Stimulated activated CD8-positive, alpha-beta memory T cell treated with anti-CD3 and anti-CD28 coated beads, Interleukin-7, amount 100 ng/mL, for 1 hour (primary cell): ENCODE measurements at regions not wholly inside any gene's neighbourhood (a gene's known extent, or its start where the extent isn't known, plus 50 kb on each side); places are given as distances from the start of the nearest gene placed in this dataset.
"Not testable (repeated sequence)": the region's sequence is repeated elsewhere in the genome, so short reads cannot be mapped to it uniquely, and the experiment has no call there.

ENCODE experiments used
- DNase-seq, 2 donors: peaks; one replicate each; pipeline ENCODE4 v3.0.0-alpha.2; 2020; ENCODE audit warnings: low read depth in 2 of 2

GRCh38 chr13:24563087-24563486, 50.5 kb upstream of the PARP4 start:
- no peak for DNase-seq

GRCh38 chr13:24563971-24564370, 51.4 kb upstream of the PARP4 start:
- not testable (repeated sequence) for DNase-seq

GRCh38 chr13:24564881-24565280, 52.3 kb upstream of the PARP4 start:
- DNase-seq: no peak

DNA sequence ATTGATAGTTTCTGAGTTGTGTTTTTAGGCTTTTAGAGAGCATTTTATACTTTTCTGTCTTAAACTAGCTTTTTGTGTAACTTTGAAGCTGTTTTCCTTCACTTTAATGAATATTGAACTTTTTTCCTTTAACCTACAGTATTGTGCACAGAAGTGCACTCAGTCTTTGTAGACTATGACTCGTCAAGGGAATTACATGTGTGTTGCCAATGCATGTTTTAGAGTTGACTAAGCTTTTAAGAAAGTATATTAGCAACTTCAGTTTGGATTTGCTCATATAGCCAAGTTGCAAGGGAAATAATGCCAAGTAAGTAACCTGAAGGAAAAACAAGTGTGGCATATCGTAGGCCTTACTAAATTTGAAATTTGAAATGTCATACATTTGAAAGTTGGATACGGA, 55.0 kb upstream of the PARP4 start:
- DNase-seq: not testable (repeated sequence)

- no peak for DNase-seq
Observed at GRCh38 chr13:24574847-24575246, 62.3 kb upstream of the PARP4 start.

DNA sequence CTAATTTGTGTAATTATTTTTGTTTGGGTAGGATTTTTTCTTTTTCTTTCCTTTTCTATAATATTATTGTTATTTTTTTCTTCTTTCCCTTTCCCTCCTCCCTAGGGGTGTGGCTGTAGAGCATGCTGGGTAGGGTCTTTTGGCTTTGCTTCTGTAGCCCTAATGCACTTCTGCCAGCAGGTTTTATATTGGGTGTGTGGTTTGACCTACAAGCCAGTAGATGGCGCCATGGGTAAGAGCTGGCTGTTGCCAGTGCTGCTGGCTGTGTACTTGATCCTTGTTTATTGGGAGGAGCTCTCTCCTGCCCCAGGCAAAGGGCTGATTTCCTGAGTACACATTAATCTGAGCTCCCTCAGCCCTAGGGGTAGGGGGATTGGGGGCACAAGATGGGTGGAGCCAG, 67.7 kb upstream of the PARP4 start:
- DNase-seq: not testable (repeated sequence)

DNA sequence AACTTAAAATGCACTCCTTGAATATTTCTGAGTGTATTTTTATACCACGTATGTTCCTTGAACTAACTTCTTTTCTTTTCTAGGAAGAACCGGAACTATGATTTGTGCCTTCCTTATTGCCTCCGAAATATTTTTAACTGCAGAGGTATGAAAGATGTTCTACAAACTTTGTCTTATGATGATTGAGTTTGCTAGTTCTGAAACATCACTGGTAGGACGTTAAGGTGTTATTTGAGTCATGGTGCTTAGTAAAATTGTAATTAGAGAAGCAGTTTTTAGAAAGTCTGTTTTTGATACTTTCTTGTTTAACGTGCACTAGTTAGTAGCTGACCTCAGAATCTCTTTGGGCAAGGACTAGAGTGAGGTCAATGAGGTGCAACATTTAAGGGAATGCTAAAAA, 69.0 kb upstream of the PARP4 start:
- DNase-seq: not testable (repeated sequence)

GRCh38 chr13:24591697-24592096, 79.1 kb upstream of the PARP4 start:
- not testable (repeated sequence) for DNase-seq

GRCh38 chr13:24597906-24598670, 82.1 kb upstream of the ATP12A start:
- not testable (repeated sequence) for DNase-seq

DNA sequence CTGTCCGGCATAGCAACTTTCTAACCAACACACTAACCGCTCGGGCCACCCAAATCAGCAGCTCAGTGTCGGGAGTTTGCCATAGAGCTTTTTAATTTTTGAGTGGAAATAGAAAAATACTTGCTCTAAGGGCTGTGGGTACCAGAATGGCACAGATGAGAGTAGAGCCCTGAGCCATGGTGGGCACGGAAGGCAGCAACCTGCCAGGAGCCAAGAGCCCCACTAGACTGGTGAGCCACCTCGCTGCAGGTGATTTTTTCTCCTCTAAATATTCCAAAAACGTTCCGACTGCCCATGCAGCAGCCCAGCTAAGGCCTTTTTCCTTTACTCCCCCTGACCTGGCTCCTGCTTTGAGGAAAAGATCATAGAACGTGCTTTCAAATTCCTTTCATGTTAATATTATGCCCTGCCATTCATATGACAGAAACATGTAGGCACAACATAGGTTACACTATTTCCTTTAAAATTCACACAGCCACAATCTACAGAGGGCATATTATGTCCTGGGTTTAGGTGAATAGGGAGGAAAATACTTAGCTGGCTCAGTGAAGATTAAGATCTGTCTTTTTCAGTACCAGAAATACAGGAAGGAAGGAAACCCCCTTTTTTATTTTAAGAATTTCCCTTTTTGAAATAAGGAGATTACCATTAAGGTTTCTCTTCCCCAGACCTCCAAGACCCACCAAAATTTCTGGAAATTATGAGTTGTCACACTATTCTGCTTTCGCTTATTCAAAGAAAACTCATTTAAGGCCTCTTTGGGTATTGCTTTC, 81.0 kb upstream of the ATP12A start:
- not testable (repeated sequence) for DNase-seq

DNA sequence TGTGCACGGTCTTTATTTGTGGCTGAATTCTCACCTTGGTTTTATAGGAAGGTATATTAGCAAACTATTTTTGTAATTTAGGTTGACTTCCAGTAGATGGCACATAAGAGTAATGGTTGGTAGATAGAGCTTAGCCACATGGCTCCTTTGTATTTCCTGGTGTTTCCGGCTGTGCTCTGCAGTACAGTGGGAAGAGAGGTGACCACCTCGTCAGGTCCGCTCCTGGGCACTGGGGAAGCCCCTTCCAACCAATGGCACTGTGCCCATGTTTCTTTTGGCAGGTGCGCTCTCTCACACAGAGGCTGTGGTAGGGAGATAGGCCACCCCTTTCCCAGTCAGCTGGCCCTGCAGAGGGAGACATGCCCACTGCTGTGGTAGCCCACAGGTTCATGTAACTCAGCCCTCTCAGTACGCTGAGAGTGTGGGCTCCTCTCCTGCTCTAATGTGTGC, 74.3 kb upstream of the ATP12A start:
- DNase-seq: no peak

- DNase-seq: no peak
Observed at GRCh38 chr13:24606486-24607170, 73.6 kb upstream of the ATP12A start.

GRCh38 chr13:24610956-24611355, 69.3 kb upstream of the ATP12A start:
- DNase-seq: no peak

DNA sequence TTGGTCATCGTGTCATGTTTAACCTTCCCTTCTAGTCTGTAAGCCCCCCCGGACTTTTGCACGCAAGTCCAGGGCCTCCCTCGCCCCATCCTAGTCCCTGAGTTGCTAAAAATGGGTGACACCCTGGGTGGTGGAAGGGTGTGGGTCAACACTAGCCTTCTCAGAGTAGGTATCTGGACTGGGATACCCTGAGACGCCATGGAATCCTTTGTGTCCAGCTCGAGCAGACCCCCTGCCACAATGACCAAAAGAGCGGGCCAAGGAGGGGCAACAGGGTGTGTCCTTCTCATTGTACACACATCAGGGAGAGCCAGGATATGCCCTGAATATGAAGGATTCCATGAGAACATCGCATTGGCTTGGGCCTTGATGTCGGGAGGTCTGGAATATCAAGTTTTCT, 67.5 kb upstream of the ATP12A start:
- DNase-seq: no peak

DNA sequence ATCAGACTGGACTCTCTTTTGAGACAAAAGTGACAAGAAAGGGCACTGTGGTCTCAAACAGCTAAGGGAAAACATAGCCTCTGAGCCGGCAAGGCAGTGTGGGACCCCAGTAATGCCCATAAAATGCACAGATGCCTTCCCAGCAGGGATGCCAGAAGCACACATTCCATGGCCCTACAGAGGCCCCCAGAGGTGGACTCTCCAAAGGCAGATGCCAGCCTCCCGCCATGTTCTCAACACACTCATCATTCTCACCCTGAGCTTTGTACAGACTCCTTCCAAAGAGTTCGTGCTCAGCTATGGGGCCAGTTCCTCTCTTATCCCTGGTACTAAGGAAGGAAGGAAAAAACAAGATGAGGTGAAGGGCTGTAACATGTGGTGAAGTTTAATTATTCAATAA, 67.1 kb upstream of the ATP12A start:
- no peak for DNase-seq

DNA sequence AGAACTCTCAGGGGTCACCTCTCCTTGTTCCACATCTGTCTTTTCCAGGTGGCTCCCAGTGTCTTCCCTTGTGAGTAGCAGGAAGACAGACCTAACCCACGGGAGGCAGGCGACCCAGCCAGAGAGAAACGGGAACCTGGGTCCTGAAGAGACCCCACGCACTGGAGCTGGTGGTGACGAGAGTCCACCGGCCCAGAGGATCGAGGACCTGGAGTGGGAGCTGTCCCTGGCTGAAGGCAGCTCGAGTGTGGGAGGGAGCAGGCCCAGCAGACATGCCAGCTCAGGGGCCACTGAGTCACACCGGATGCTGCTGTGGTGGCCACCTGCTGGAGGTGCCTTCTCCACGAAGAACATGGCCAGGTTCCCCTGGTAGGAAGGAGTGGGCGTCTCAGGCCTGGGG, 66.5 kb upstream of the ATP12A start:
- DNase-seq: no peak

DNA sequence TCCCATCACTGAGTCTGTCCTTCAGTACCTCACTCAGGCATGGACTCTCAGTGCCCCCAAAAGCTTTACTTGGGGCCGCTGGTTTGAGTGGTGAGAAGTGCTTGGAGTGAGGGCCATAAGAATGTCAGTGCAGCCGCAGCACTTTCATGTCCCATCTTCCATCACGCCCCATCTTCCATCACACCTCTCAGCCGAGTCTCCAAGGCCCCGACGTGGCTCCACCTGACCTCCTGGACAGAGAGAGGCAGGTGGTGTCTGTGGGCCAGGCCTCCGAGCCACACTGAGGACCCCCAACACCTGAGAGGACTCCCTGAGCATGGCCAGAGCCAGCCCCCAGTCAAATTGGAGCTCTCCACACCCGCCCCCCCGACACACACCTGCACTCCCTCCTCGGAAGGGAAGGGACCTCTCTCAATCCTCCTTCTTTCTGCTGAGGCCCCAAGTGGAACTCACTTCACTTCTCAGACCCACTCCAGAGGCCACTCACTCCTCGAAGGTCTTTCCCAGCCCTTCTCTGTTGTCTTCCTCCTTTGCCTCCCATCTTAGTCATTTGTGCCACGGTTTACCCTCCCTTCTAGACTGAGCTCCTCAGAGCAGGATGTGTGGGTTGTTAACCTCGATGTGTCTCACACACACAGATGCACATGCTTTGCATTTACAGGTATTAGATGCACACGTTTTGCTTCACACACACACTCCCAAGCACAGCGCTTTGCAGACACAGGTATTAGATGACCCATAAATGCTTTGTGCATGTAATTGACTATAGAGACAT, 65.7 kb upstream of the ATP12A start:
- DNase-seq: no peak

- no peak for DNase-seq
Observed at GRCh38 chr13:24615114-24615513, 65.1 kb upstream of the ATP12A start.

GRCh38 chr13:24615911-24616472, 64.2 kb upstream of the ATP12A start:
- DNase-seq: no peak

- no peak for DNase-seq
Observed at GRCh38 chr13:24616514-24616913, 63.7 kb upstream of the ATP12A start.

DNA sequence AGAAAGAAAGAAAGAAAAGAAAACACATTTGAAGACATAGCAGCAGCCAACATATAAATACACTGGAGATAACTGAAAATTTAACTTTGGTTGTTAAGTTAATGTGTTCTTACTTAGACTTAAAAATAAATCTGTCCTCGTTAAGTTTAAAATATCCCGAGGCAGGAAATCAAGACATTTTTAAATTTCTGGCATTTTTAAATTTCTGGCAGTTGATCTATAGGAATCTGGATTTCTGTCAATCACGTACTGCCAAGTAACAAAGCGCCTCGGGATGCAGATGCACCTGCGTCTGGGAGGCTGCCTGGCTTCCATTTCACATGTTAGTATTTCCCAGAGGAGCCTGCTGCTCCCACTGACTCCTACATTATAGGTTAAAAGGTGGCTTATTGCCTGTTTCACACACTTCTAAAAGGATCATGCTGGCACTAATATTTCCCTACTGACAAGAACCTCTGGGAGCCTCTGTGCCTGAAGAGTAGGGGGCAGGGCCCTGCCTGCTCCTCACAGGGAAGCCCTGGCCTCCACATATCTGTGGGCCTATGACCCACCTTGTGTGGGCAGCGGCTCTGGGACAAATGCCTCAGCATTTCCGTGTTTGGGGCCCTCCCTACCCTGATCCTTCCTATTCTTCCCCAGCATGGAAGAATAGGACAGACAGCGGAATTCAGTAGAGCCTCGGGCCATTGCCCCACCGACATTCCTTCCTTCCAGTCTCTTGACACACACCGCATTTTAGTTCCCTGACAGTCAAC, 62.8 kb upstream of the ATP12A start:
- DNase-seq: no peak
